ENCODE measurements at regions not wholly inside any gene's neighbourhood (a gene's known extent, or its start where the extent isn't known, plus 50 kb on each side); places are given as distances from the start of the nearest gene placed in this dataset.

DNA sequence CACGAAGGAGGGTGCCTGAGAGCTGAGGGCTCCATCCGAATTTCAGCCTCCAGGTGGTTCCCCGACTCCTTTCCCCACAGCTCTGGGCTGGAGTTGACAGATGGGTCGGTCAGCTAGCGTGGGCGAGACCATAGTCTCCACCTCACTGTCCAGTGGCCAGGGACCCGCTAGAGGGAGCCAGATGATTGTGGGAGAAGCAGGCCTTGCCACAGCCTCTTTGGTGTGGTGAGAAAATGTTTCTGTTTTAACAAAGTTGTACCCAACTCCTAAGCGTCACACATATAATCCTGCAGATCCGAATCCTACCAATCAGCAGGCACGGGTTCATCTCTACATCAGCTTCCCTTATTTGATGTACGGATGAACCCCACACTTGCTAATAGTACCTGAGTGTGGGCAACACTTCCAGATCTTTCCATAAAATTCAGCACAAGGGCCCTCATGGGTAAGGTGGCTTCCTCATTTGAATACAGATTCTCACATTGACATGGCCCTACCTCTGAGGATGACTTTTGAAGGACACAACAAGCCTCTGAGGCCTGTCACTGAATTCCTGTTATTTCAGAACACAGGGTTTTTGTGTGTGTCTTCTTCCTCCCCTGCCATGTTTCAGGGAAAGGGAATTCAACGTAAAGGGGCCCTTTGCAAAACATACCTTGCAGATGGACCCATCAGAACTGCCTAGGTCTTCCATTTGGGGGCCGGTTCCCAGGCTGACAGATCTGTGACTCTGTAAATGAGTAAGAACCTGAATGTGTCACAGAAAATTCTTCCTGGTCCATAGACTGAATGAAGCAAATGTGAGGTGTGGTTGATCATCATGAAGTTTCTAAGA, 103.2 kb upstream of the DUSP22 start:
- Histone ChIP-seq H3K27me3 (replicated peaks; ENCODE audit: control insufficient read depth, insufficient read depth, low read length) (no peaks in the 10 kb centered on the region), H3K4me3 (replicated peaks; ENCODE audit: low read depth, low read length) (no peak overlapping the region), H3K36me3 (ENCODE audit: control insufficient read depth, insufficient read depth, low read length) (no peaks in the 10 kb centered on the region)
- DNase-seq (ENCODE audit: extremely low read depth, insufficient read length) = peak; percentile 86
- TF ChIP-seq CTCF (IDR thresholded peaks at IDR 0.05; ENCODE audit: insufficient read depth, low read length, poor library complexity, severe bottlenecking) = peak; percentile 95

DNA sequence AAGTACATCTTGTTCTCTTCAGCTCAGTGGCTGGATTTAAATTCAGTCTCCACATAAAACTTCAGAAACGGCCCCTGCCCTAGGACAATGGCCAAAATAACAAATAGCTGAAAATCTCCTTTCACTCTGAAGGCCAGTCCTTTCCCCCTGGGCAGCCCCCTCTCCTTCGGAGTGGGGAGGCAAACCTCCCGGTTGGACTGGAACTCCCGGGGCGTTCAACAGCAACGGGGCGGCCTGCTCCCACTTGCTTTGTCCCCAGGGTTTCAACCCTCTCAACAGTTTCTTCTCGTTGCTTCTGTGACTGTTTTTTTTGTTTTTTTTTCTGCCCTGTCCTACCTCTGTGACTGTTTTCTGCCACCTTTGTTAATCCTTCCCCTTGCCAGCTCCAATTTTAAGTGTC, 102.6 kb upstream of the DUSP22 start:
- no peaks in the 10 kb centered on the region for H3K27me3 ChIP-seq (replicated peaks; ENCODE audit: control insufficient read depth, insufficient read depth, low read length)
- no peaks in the 10 kb centered on the region for H3K36me3 ChIP-seq (ENCODE audit: control insufficient read depth, insufficient read depth, low read length)
- TF ChIP-seq CTCF (IDR thresholded peaks at IDR 0.05; ENCODE audit: insufficient read depth, low read length, poor library complexity, severe bottlenecking) = no peak
- no peak for DNase-seq (ENCODE audit: extremely low read depth, insufficient read length)
- no peak overlapping the region for H3K4me3 ChIP-seq (replicated peaks; ENCODE audit: low read depth, low read length)

DNA sequence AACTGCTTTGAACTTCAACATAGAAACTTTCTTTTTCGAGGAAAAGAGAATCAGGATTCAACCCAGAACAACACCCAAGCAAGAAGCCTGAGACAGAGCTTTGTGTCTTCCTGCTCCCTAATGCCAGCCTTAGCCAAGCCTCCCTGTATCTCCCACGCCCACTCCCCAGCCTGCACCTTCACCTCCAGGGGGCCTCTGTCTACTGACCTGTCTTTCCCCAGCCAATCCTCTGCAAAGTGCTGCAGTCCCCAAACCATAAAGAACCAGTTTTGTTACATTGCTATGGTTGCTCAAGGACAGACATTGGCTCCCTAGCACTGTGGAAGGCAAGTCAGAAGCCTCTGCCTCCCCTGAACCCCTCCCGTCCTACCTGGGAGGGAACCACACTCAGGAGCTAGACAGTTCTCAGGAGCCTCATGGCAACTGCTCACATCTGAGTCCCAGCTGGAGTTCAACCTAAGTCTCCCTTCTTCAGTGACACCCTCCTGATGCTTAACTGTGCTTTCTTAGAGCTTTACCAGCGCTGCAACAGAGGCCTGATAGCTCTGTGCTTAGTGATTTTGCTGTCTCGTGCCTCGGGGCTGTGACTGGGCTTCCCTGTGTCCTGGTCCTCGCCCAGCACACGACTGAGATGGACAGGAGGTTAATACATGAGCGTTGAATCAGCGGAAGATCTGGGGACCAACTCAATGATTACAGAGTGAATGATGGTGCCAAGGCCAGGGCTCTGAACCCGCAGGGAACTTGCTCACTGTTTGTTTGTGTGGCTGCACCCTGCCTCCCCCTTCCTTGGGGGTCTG, 101.5 kb upstream of the DUSP22 start:
- H3K4me3 ChIP-seq (replicated peaks; ENCODE audit: low read depth, low read length) = no peak overlapping the region
- TF ChIP-seq CTCF (IDR thresholded peaks at IDR 0.05; ENCODE audit: insufficient read depth, low read length, poor library complexity, severe bottlenecking) = peak; percentile 47
- no peak for DNase-seq (ENCODE audit: extremely low read depth, insufficient read length)
- no peaks in the 10 kb centered on the region for H3K27me3 ChIP-seq (replicated peaks; ENCODE audit: control insufficient read depth, insufficient read depth, low read length)
- no peaks in the 10 kb centered on the region for H3K36me3 ChIP-seq (ENCODE audit: control insufficient read depth, insufficient read depth, low read length)

DNA sequence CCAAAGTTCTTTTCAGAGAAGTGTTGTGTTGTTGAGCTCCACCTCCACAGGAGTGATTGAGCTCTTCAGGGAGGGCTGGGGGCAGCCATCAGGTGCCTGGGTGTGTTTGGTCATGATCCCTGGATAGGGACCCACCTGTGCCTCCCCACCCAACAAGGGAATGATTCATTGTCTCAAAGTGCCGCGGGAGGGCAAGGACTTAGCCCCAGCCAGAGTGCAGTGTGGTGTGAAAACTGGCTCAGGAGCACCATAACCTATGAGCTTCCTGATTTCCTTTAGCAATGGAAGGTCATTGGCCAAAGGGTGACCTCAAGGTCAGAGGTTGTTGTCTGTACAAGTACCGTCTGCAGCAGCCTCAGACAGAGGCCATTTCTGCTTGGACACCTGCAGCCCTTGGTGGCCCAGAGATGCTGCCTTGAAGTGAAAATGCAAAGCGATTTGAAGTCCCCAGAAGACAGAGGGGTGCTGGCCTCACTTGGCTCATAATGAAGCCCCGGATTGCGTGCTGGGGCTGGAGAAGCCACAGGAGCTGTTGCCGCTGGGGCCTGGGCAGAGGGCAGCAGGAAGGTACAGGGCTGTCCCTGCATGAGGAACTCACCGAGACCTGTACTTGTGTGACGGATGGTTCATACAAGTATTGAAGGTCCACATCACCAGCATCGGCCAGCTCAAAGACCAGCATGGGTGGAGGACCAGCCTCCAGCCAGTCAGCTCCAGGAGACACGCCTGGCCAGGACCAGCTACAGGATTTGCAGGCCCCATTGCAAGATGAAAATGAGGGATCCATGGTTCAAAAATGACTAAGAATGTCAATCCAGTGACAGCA, 100.6 kb upstream of the DUSP22 start:
- DNase-seq (ENCODE audit: extremely low read depth, insufficient read length) = no peak
- no peaks in the 10 kb centered on the region for H3K27me3 ChIP-seq (replicated peaks; ENCODE audit: control insufficient read depth, insufficient read depth, low read length)
- no peak overlapping the region for H3K4me3 ChIP-seq (replicated peaks; ENCODE audit: low read depth, low read length)
- no peaks in the 10 kb centered on the region for H3K36me3 ChIP-seq (ENCODE audit: control insufficient read depth, insufficient read depth, low read length)
- TF ChIP-seq CTCF (IDR thresholded peaks at IDR 0.05; ENCODE audit: insufficient read depth, low read length, poor library complexity, severe bottlenecking) = no peak

DNA sequence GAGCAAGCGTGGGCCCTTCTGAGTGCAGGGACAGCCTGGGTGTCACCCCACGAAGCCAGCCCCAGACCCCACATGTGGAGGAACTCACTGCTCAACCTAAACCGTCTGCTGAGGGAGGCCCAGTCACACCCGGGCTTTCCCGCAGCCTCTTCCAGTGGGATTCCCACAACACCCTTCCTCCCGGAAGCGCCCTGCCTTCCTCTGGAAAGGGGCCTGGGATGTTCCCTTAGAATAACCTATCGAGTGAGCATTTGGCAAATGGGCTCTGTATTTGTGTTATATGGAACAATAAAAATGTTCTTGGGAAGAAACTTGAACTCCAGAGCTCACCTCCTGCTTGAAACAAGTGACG, 100.0 kb upstream of the DUSP22 start:
- no peaks in the 10 kb centered on the region for H3K27me3 ChIP-seq (replicated peaks; ENCODE audit: control insufficient read depth, insufficient read depth, low read length)
- no peaks in the 10 kb centered on the region for H3K36me3 ChIP-seq (ENCODE audit: control insufficient read depth, insufficient read depth, low read length)
- no peak for TF ChIP-seq CTCF (IDR thresholded peaks at IDR 0.05; ENCODE audit: insufficient read depth, low read length, poor library complexity, severe bottlenecking)
- no peak overlapping the region for H3K4me3 ChIP-seq (replicated peaks; ENCODE audit: low read depth, low read length)
- DNase-seq (ENCODE audit: extremely low read depth, insufficient read length) = no peak
